ENCODE measurements at regions not wholly inside any gene's neighbourhood (a gene's known extent, or its start where the extent isn't known, plus 50 kb on each side); places are given as distances from the start of the nearest gene placed in this dataset.

DNA sequence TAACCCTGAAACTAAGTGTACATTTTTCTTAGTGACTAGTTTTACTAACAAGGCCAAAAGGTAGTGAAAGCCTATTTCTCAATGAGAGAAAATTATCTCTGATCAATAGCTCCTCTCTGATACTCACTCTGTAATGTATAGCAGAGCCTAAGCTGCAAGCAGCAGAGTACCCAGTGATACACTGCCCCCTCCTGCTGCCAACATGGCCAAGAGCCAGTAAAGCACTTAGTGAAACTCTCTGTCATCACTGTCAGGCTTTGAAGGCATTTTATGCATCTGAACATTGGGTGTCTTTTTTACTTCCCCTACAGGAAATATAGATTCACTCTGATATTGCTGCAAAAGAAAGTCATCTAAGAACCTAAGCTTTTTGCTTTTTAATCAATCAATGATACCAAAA lies 784.1 kb upstream of the CDH7 start:
- Mint-ChIP-seq H3K9me3 (no peaks in the 10 kb centered on the region), H3K27ac (no peak overlapping the region), H3K27me3 (no peaks in the 10 kb centered on the region), H3K4me1 (no peaks in the 10 kb centered on the region), H3K4me3 (no peak overlapping the region), H3K36me3 (ENCODE audit: low read depth) (no peaks in the 10 kb centered on the region)
- no peak for DNase-seq
- POLR2A ChIA-PET, result no interaction called here
- CTCF ChIA-PET, result no interaction called here

GRCh38 chr18:64956465-64956864 lies 794.3 kb upstream of the CDH7 start:
- Mint-ChIP-seq H3K9me3 (peaks cover 2% of the 10 kb centered on the region), H3K36me3 (ENCODE audit: low read depth) (no peaks in the 10 kb centered on the region)
- POLR2A ChIA-PET, result no interaction called here

GRCh38 chr18:64949885-64950284 lies 800.9 kb upstream of the CDH7 start:
- DNase-seq, result no peak
- Mint-ChIP-seq H3K27ac (no peak overlapping the region), H3K36me3 (ENCODE audit: low read depth) (no peaks in the 10 kb centered on the region), H3K27me3 (no peaks in the 10 kb centered on the region), H3K4me3 (no peak overlapping the region), H3K9me3 (peaks cover 13% of the 10 kb centered on the region), H3K4me1 (no peaks in the 10 kb centered on the region)
- ChIA-PET CTCF (no interaction called here), POLR2A (no interaction called here)

More at GRCh38 chr18:64956465-64956864, 794.3 kb upstream of the CDH7 start:
- no peak overlapping the region for H3K4me3 Mint-ChIP-seq
- no peaks in the 10 kb centered on the region for H3K27me3 Mint-ChIP-seq
- no peak overlapping the region for H3K27ac Mint-ChIP-seq
- no peaks in the 10 kb centered on the region for H3K4me1 Mint-ChIP-seq
- CTCF ChIA-PET, result no interaction called here
- DNase-seq, result no peak

DNA sequence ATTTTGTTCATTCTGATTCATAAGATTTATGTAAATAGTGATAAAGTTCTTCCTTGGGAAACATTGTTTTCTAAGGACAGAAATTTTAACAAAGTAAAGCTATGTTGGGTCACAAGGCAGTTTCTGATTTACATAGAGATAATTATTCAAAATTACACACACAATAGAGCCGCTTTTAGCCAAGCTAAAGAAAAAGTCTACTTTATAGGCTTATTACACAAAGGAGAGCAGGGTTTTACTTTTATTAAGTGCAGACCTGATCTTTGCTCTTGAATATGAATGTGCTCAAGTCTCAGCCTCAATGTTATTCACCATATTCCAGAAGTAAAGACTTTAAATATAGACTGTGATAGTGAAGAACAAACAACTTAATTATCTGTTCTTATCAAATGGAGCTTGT lies 787.8 kb upstream of the LINC00305 start:
- ChIA-PET POLR2A (no interaction called here), CTCF (no interaction called here)
- Mint-ChIP-seq H3K27me3 (no peaks in the 10 kb centered on the region), H3K4me1 (no peaks in the 10 kb centered on the region), H3K36me3 (ENCODE audit: low read depth) (no peaks in the 10 kb centered on the region), H3K4me3 (no peak overlapping the region), H3K9me3 (peaks cover 4% of the 10 kb centered on the region), H3K27ac (no peak overlapping the region)
- no peak for DNase-seq

GRCh38 chr18:64929036-64929435 lies 780.1 kb upstream of the LINC00305 start:
- CTCF ChIA-PET, result no interaction called here
- no peaks in the 10 kb centered on the region for H3K27me3 Mint-ChIP-seq
- no peak for DNase-seq
- no peak overlapping the region for H3K27ac Mint-ChIP-seq
- no peaks in the 10 kb centered on the region for H3K9me3 Mint-ChIP-seq
- H3K4me1 Mint-ChIP-seq, result no peaks in the 10 kb centered on the region
- H3K4me3 Mint-ChIP-seq, result no peak overlapping the region
- no peaks in the 10 kb centered on the region for H3K36me3 Mint-ChIP-seq (ENCODE audit: low read depth)
- POLR2A ChIA-PET, result no interaction called here

- no peaks in the 10 kb centered on the region for H3K36me3 Mint-ChIP-seq (ENCODE audit: low read depth)
Observed at GRCh38 chr18:64919971-64920570, 771.2 kb upstream of the LINC00305 start.

DNA sequence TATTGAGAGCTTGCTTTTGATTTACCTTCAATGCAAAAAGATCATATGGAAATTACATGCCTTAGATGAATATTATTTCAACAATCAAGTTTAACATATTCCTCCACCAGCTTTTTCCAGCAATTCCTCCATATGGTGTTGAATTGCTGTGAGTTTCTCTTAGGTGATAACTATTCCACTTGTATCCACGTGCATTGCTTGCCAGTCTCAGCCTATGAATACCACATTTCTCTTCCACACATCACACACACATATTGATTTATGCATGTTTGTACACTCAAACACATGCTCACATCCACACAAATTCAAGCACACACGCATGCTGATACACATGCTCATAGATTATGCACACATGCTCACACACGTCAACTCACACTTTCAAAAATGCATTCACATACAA lies 770.0 kb upstream of the LINC00305 start:
- Mint-ChIP-seq H3K27me3 (no peaks in the 10 kb centered on the region), H3K4me3 (no peak overlapping the region), H3K4me1 (no peaks in the 10 kb centered on the region), H3K36me3 (ENCODE audit: low read depth) (no peaks in the 10 kb centered on the region), H3K27ac (no peak overlapping the region), H3K9me3 (peaks cover 3% of the 10 kb centered on the region)
- DNase-seq, result no peak
- CTCF ChIA-PET, result no interaction called here
- POLR2A ChIA-PET, result no interaction called here

More at GRCh38 chr18:64919971-64920570, 771.2 kb upstream of the LINC00305 start:
- Mint-ChIP-seq H3K27ac (no peak overlapping the region), H3K4me3 (no peak overlapping the region), H3K4me1 (no peaks in the 10 kb centered on the region), H3K27me3 (no peaks in the 10 kb centered on the region), H3K9me3 (peaks cover 3% of the 10 kb centered on the region)
- POLR2A ChIA-PET, result no interaction called here
- DNase-seq, result no peak
- CTCF ChIA-PET, result no interaction called here

- no peaks in the 10 kb centered on the region for H3K4me1 Mint-ChIP-seq
- H3K4me3 Mint-ChIP-seq, result no peak overlapping the region
- POLR2A ChIA-PET, result no interaction called here
Observed at GRCh38 chr18:64893349-64893748, 744.5 kb upstream of the LINC00305 start.

GRCh38 chr18:64888956-64889355 lies 740.1 kb upstream of the LINC00305 start:
- CTCF ChIA-PET, result no interaction called here
- POLR2A ChIA-PET, result no interaction called here
- no peaks in the 10 kb centered on the region for H3K36me3 Mint-ChIP-seq (ENCODE audit: low read depth)
- peaks cover 13% of the 10 kb centered on the region for H3K9me3 Mint-ChIP-seq
- H3K4me3 Mint-ChIP-seq, result no peak overlapping the region
- no peaks in the 10 kb centered on the region for H3K4me1 Mint-ChIP-seq
- H3K27me3 Mint-ChIP-seq, result no peaks in the 10 kb centered on the region
- no peak for DNase-seq
- H3K27ac Mint-ChIP-seq, result no peak overlapping the region

More at GRCh38 chr18:64893349-64893748, 744.5 kb upstream of the LINC00305 start:
- Mint-ChIP-seq H3K9me3 (peaks cover 10% of the 10 kb centered on the region), H3K27ac (no peak overlapping the region), H3K36me3 (ENCODE audit: low read depth) (no peaks in the 10 kb centered on the region), H3K27me3 (no peaks in the 10 kb centered on the region)
- CTCF ChIA-PET, result no interaction called here
- DNase-seq, result no peak

DNA sequence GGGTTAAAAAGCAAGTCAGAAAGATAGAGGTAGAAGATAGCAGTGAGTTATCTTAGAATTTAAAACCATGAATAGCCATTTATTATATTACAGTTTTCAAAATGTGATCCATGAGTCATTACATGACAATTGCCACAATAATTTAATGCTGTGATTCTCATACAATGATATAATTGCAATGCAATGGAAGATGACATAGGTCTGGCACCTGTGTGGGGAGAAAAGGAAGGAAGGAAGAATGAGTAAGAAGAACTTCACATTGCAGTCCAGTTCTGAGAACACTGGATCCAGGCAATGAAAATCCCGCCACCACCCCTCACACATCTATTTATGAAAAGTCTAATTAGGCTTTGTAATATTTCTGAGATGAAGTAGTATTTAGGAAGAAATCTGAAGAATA lies 738.1 kb upstream of the LINC00305 start:
- POLR2A ChIA-PET, result no interaction called here
- Mint-ChIP-seq H3K4me1 (no peaks in the 10 kb centered on the region), H3K36me3 (ENCODE audit: low read depth) (no peaks in the 10 kb centered on the region), H3K27ac (no peak overlapping the region), H3K9me3 (peaks cover 3% of the 10 kb centered on the region), H3K4me3 (no peak overlapping the region), H3K27me3 (no peaks in the 10 kb centered on the region)
- CTCF ChIA-PET, result no interaction called here
- DNase-seq, result no peak

- no peaks in the 10 kb centered on the region for H3K27me3 Mint-ChIP-seq
- H3K27ac Mint-ChIP-seq, result no peak overlapping the region
- ChIA-PET POLR2A (no interaction called here), CTCF (interaction anchor here (0.5 kb wide), 1 partner anchor 40 kb away, joined by 3 read pairs; no protein-coding TSS in a partner anchor)
- H3K9me3 Mint-ChIP-seq, result peaks cover 3% of the 10 kb centered on the region
- H3K36me3 Mint-ChIP-seq (ENCODE audit: low read depth), result no peaks in the 10 kb centered on the region
- DNase-seq, result no peak
- no peaks in the 10 kb centered on the region for H3K4me1 Mint-ChIP-seq
- H3K4me3 Mint-ChIP-seq, result no peak overlapping the region
Observed at GRCh38 chr18:64882896-64883295, 734.0 kb upstream of the LINC00305 start.

DNA sequence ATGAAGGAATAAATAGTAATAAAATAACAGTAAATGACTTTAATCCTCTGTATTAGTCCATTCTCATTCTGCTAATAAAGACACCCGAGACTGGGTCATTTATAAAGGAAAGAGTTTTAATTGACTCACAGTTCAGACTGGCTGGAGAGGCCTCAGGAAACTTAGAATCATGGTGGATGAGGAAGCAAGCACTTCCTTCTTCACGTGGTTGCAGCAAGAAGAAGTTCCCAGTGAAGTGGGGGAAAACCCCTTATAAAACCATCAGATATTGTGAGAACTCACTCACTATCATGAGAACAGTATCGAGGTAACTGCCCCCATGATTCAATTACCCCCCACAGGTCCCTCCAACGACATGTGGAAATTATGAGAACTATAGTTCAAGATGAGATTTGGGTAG lies 727.9 kb upstream of the LINC00305 start:
- no peaks in the 10 kb centered on the region for H3K4me1 Mint-ChIP-seq
- no peaks in the 10 kb centered on the region for H3K36me3 Mint-ChIP-seq (ENCODE audit: low read depth)
- H3K9me3 Mint-ChIP-seq, result peaks cover 6% of the 10 kb centered on the region
- no peak overlapping the region for H3K27ac Mint-ChIP-seq
- POLR2A ChIA-PET, result no interaction called here
- DNase-seq, result no peak
- CTCF ChIA-PET, result no interaction called here
- no peaks in the 10 kb centered on the region for H3K27me3 Mint-ChIP-seq
- H3K4me3 Mint-ChIP-seq, result no peak overlapping the region

DNA sequence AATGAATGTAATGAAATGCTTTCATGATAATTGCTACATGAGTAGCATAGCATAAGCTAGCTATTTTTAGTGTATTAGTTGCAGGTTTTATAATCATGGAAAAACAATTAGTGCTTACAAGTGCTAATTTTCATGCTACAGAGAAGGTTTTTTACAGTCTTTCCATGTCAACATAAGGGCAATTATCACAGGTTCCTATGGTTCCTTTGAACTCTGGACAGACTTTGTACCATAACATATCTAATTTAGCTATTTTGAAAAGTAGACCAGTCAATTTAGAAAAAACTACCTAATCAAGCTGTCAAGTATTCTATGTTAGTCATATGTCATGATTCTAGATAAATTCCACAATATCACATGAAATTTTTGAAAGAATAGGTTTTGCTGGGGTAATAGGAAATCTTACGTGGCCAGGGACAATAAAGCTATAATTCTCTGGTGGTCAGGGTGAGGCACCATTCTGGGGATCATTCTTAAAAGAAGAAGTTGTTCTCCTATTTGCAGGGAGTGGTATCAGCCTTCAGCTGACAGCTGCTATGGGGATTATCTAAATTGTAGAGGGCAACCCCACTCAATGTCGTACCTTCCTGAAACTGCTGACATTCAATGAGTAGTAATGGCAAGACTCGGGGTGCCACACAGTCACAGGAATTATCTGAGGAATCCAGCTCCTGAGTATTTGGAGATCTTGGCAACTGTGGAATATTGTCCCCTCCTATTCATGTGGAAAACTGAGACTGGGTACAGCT lies 724.0 kb upstream of the LINC00305 start:
- CTCF ChIA-PET, result interaction anchor here (0.7 kb wide), 1 partner anchor 27 kb away, joined by 3 read pairs; no protein-coding TSS in a partner anchor
- Mint-ChIP-seq H3K9me3 (peaks cover 12% of the 10 kb centered on the region), H3K4me1 (no peaks in the 10 kb centered on the region), H3K27ac (no peak overlapping the region), H3K27me3 (no peaks in the 10 kb centered on the region), H3K4me3 (no peak overlapping the region), H3K36me3 (ENCODE audit: low read depth) (no peaks in the 10 kb centered on the region)
- no peak for DNase-seq
- POLR2A ChIA-PET, result no interaction called here

GRCh38 chr18:64854112-64854511 lies 705.2 kb upstream of the LINC00305 start:
- Mint-ChIP-seq H3K4me1 (no peaks in the 10 kb centered on the region), H3K4me3 (no peak overlapping the region), H3K9me3 (peaks cover 15% of the 10 kb centered on the region), H3K27ac (no peak overlapping the region), H3K27me3 (no peaks in the 10 kb centered on the region), H3K36me3 (ENCODE audit: low read depth) (no peaks in the 10 kb centered on the region)
- DNase-seq, result no peak
- ChIA-PET CTCF (no interaction called here), POLR2A (no interaction called here)

Measured in activated CD4-positive, alpha-beta T cell treated with anti-CD3 and anti-CD28 coated beads, Interleukin-2, amount 10 ng/mL, durations not matched to agents 7 days and 5 days (primary cell).